ENCODE measurements at regions not wholly inside any gene's neighbourhood (a gene's known extent, or its start where the extent isn't known, plus 50 kb on each side); places are given as distances from the start of the nearest gene placed in this dataset.
A peak's percentile ranks its signal among the peaks of the same experiment; 100 is the strongest.

DNA sequence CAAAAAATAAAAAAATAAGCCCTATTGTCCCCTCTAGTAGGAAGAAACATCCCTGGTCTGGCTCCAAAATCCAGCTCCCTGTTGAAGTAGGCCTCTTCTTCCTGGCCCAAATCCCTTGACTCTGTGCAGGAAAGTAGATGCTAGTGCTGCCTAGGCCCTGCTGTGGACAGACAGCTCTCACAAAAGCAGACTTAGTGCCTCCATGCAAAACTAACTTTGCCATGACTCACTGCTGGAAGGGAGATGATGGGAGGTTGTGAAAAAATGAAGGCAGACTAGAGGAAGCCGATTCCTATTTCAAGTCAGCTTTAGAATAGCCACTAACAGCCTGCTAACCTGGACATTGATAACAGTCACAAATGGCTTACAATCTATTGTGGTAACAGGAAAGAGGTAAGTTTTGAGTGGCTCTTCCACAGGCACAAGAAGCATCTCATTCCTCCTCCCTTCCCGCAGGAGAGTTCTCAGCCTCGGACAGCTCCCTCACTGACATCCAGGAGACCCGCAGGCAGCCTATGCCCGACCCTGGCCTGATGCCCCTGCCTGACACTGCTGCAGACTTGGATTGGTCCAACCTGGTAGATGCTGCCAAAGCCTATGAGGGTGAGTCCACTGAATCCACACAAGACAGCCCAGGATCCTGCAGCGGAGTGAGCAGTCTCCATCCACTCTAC is 198.9 kb upstream of the RGS6 start:
- Mint-ChIP-seq H3K36me3 (peaks cover 9 to 99% (median 38%) of the 10 kb centered on the region in 3 donors), H3K27ac (no peak overlapping the region), H3K4me1 (no peaks in the 10 kb centered on the region), H3K27me3 (no peaks in the 10 kb centered on the region), H3K4me3 (no peak overlapping the region), H3K9me3 (no peaks in the 10 kb centered on the region)
- ATAC-seq (no peak), DNase-seq (no peak)
- POLR2A ChIA-PET: no interaction called here

DNA sequence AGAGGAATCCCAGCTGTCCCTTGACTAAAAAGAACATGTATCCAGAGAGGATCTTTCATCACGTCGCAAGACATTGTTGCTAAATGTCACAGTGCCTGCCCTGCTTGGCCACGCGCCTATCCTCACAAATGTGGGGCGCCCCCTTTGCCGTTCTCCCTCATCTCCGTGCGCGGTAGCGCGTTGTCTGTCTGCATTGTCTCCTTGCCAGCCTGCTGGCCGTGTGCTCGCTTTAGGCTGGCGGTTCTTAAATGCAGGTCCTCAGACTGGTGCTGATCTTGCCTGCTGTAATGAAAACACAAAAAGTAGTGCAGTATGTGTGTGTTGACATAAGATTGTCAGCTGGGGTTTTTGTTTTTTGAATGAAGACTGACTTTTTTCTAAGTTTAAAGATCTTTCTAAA is 198.2 kb upstream of the RGS6 start:
- Mint-ChIP-seq H3K27ac (no peak overlapping the region), H3K36me3 (peaks cover 9 to 98% (median 37%) of the 10 kb centered on the region in 3 donors), H3K27me3 (no peaks in the 10 kb centered on the region), H3K4me3 (no peak overlapping the region), H3K9me3 (no peaks in the 10 kb centered on the region), H3K4me1 (no peaks in the 10 kb centered on the region)
- POLR2A ChIA-PET: no interaction called here
- ATAC-seq: no peak
- DNase-seq: no peak

DNA sequence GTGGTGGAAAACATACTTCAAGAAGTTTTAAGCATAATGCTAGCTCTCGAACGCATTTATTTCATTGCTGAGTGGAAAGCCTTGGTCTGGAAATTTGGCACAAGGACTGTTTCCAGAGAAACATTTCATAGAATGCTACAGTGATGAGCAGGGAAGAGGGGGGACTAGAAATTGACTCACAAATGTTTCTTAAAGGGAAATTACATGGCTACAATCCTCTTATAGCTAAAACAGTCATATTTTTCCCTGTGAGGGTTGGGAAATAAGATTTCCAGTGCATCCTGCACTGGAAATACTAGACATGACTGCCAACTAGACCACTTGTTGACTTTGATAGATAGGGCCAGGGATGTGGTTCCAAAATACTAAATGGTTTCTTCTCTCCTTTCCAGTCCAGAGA is 197.3 kb upstream of the RGS6 start:
- peaks cover 9 to 90% (median 30%) of the 10 kb centered on the region in 3 donors for H3K36me3 Mint-ChIP-seq
- ATAC-seq (no peak), DNase-seq (no peak)
- no peaks in the 10 kb centered on the region for H3K4me1 Mint-ChIP-seq
- H3K27ac Mint-ChIP-seq: no peak overlapping the region
- no peak overlapping the region for H3K4me3 Mint-ChIP-seq
- POLR2A ChIA-PET: no interaction called here
- H3K9me3 Mint-ChIP-seq: no peaks in the 10 kb centered on the region
- H3K27me3 Mint-ChIP-seq: no peaks in the 10 kb centered on the region

DNA sequence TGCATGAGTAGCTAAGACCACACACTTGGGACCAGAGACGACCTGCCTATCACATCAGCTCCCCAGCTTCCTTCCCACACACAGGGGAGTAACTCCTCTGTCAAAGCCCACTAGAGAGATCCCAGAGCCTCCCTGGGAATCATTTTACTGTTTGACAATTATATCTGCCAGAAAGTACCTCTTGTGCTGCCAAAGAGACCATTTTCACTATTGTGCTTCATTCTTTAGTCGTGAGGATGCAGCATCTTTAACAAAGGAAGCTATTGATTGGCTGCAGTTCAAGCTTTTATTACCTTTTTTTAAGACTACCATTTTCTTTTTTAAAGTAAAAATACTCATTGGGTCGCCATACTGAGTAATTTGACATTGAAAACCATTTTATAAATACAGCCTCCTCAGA is 194.5 kb upstream of the RGS6 start:
- Mint-ChIP-seq H3K36me3 (peaks cover 0 to 62% (median 20%) of the 10 kb centered on the region in 3 donors), H3K4me1 (no peaks in the 10 kb centered on the region), H3K9me3 (no peaks in the 10 kb centered on the region), H3K4me3 (no peak overlapping the region), H3K27ac (peak overlapping the region in 1 of 10 donors; percentile 56), H3K27me3 (no peaks in the 10 kb centered on the region)
- ATAC-seq (no peak), DNase-seq (no peak)
- POLR2A ChIA-PET: interaction anchor here (0.6 to 0.7 kb wide), 2 partner anchors 536 to 1076 kb away, joined by 3 to 7 read pairs; no protein-coding TSS in a partner anchor

DNA sequence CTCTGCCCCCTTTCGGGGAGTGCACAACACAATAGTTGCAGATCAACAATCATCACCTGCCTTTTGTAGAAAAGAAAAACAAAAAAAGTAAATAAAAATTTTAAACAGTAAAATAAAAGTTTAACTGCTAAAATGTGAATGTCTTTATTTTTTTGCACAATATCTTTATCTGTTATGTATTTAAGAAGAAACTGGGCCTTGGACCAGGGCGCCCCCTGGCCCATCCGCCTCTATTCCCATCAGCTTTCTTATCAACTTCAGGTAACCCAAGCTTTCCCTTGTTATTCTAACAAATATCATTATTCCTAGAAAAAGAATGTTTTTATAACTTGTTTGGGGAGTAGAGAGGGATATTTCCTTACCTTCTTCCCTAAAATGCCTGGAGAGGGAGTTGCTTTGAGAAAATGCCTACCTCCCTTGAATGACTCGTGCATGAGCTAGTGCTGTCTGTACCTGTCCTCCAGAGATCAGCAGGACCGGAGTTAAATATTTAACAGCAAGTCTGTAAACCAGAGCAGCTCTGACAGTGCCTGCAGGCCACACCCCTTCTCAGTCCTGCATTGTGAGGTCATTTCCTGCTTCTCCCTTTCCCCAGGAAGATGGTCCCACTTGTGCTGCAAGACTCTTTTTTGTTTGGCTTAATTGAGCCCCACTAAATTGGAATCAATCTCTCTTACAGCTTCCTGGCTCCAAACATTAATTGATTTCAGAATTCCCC is 192.8 kb upstream of the RGS6 start:
- no peaks in the 10 kb centered on the region for H3K4me1 Mint-ChIP-seq
- POLR2A ChIA-PET: no interaction called here
- H3K27ac Mint-ChIP-seq: peak overlapping the region in 4 of 10 donors; percentile 6 to 40 (median 26)
- H3K4me3 Mint-ChIP-seq: no peak overlapping the region
- ATAC-seq (no peak), DNase-seq (no peak)
- peaks cover 0 to 45% (median 14%) of the 10 kb centered on the region in 3 donors for H3K36me3 Mint-ChIP-seq
- no peaks in the 10 kb centered on the region for H3K9me3 Mint-ChIP-seq
- no peaks in the 10 kb centered on the region for H3K27me3 Mint-ChIP-seq

DNA sequence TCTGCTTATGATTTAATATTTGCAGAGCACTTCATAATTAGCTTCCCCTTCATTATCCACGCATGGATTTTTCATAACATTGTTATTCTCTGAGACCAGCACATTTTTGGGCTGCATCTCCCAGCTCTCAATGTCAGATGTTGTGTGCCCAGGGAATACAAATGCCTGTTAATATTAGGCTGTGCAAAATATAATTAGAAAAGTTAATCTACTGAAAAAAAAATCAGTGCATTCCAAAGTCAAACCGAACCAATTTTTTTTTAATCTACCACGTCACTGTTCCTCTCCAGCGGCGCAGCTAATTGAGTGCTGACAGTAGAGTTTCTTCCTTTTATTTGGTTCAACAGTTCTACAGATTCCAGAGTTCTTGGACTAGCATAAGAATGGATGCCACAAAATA is 191.0 kb upstream of the RGS6 start:
- no peak for ATAC-seq
- POLR2A ChIA-PET: no interaction called here
- peaks cover 2 to 27% (median 11%) of the 10 kb centered on the region in 3 donors for H3K36me3 Mint-ChIP-seq
- H3K27me3 Mint-ChIP-seq: peaks cover 0 to 5% (median 0%) of the 10 kb centered on the region in 5 donors
- no peak for DNase-seq
- H3K27ac Mint-ChIP-seq: peak overlapping the region in 1 of 10 donors; percentile 7
- H3K4me1 Mint-ChIP-seq: no peaks in the 10 kb centered on the region
- no peak overlapping the region for H3K4me3 Mint-ChIP-seq
- no peaks in the 10 kb centered on the region for H3K9me3 Mint-ChIP-seq

DNA sequence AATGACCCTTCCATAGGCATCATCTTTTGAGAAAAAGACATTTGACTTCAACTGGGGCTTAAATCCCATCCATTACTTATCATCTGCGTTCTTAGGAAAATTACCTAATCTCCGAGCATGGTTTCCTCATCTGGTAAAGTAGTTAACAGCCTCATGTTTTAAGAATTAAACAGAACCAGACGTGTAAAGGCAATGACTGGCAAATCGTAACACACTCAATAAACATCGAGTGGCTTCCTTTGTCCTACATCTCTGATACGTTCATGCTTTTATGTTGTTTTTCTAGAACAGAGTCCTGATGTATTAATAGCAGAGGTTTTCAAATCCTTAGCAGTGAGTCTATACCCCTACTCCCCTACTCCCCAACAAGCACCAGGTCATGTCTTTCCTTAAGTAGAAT is 189.7 kb upstream of the RGS6 start:
- Mint-ChIP-seq H3K4me3 (no peak overlapping the region), H3K9me3 (peaks cover 0 to 2% (median 0%) of the 10 kb centered on the region in 9 donors), H3K4me1 (no peaks in the 10 kb centered on the region), H3K36me3 (peaks cover 4 to 15% (median 8%) of the 10 kb centered on the region in 3 donors), H3K27ac (peak overlapping the region in 1 of 10 donors; percentile 15), H3K27me3 (peaks cover 0 to 9% (median 0%) of the 10 kb centered on the region in 5 donors)
- ATAC-seq: no peak
- no peak for DNase-seq
- POLR2A ChIA-PET: no interaction called here

DNA sequence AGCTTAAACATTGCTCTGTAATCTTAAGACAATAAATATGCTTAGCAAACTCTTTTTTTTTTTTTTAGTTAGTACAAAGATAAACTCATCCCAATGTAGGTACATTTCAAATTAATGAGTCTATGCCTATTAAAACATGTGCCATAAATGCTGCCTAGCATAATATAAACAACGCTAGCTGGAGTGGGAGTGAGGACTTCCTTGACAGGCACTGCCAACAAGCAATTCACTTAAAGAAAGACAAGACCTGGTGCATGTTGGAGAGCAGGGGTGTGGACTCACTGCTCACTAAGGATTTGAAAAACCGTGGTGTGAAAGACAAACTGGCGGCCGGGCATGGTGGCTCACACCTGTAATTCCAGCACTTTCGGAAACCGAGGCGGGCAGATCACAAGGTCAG is 187.2 kb upstream of the RGS6 start:
- H3K9me3 Mint-ChIP-seq: peaks cover 0 to 20% (median 9%) of the 10 kb centered on the region in 9 donors
- peaks cover 0 to 12% (median 10%) of the 10 kb centered on the region in 3 donors for H3K36me3 Mint-ChIP-seq

DNA sequence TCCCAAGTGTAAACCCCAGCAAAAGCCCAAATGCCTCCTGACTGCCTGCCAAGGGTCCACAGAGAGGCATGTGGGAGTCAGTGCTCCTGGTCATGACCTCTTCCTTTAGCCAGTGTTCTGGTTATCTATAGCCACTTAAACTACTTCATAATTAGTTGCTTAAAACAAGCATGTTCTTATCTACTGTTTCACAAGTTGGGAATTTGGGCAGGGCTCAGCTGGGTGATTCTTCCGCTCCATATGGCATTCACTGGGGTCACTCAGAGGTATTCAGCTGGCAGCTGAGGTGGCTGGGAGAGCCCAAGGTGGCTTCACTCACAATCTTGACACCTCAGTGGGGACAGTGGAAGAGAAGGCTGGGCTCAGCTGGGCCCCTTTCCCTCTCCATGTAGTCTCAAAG is 184.0 kb upstream of the RGS6 start:
- POLR2A ChIA-PET: interaction anchor here (0.6 kb wide), 1 partner anchor 423 kb away, joined by 3 read pairs; no protein-coding TSS in a partner anchor
- H3K27me3 Mint-ChIP-seq: peaks cover 1 to 14% (median 4%) of the 10 kb centered on the region in 5 donors
- H3K9me3 Mint-ChIP-seq: peaks cover 0 to 20% (median 9%) of the 10 kb centered on the region in 9 donors
- H3K27ac Mint-ChIP-seq: no peak overlapping the region
- peaks cover 0 to 12% (median 10%) of the 10 kb centered on the region in 3 donors for H3K36me3 Mint-ChIP-seq
- DNase-seq (no peak), ATAC-seq (no peak)
- peaks cover 0 to 5% (median 2%) of the 10 kb centered on the region in 4 donors for H3K4me1 Mint-ChIP-seq
- H3K4me3 Mint-ChIP-seq: peak overlapping the region in 1 of 10 donors; percentile 7

More for the DNA sequence above, 187.2 kb upstream of the RGS6 start:
- Mint-ChIP-seq H3K27ac (no peak overlapping the region), H3K4me3 (no peak overlapping the region), H3K27me3 (peaks cover 0 to 10% (median 4%) of the 10 kb centered on the region in 5 donors), H3K4me1 (peaks cover 0 to under 1% (median 0%) of the 10 kb centered on the region in 4 donors)
- ATAC-seq: no peak
- POLR2A ChIA-PET: no interaction called here
- no peak for DNase-seq

DNA sequence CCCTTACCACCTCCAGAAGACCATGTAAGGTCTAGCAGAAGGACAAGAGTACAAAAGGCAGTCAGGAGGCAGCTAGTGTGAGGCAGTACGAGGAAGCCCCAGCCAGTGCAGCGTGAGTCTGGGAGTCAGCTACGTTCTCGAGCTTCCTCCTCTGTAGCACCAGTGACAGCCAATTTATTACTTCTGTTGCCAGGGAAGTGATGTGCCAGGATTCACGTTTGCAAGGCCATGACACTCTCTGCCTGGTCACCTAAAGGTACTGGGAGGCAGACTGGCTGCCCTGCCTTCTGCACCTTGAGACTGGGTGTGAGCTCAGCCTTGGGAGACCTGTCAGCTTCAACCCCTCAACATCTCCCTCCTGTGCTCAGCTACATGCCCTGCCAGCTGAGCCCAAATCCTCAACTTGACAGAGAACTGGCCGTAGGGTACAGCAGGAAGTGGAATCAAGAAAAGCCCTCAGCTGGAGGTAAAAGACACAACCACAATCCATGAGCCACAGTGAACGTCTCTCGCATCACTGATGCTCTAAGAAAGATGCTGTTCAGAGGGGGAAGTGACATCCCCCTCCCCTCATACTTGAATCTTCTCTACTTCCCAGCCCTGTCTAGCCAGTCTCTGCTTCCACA is 182.5 kb upstream of the RGS6 start:
- ATAC-seq: no peak
- H3K27ac Mint-ChIP-seq: peak overlapping the region in 1 of 10 donors; percentile 27
- peaks cover 0 to 12% (median 10%) of the 10 kb centered on the region in 3 donors for H3K36me3 Mint-ChIP-seq
- DNase-seq: no peak
- POLR2A ChIA-PET: no interaction called here
- peaks cover 0 to 6% (median 2%) of the 10 kb centered on the region in 4 donors for H3K4me1 Mint-ChIP-seq
- no peak overlapping the region for H3K4me3 Mint-ChIP-seq
- peaks cover 0 to 20% (median 9%) of the 10 kb centered on the region in 9 donors for H3K9me3 Mint-ChIP-seq
- H3K27me3 Mint-ChIP-seq: peaks cover 2 to 14% (median 4%) of the 10 kb centered on the region in 5 donors

DNA sequence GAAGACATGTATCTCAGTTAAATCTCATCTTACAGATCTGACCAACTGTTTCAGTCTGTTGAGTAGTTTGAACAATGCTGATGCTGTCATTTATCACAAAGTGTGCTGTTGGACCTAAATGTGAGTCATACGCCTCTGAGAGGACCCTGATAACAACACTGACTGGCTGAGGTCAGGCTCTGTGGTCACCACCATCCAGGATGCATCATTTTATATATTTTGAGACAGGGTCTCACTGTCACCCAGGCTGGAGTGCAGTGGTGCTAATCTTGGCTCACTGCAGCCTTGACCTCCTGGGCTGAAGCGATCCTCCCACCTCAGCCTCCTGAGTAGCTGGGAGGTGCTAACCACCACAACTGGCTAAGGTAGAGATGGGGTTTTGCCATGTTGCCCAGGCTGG is 181.0 kb upstream of the RGS6 start:
- Mint-ChIP-seq H3K27ac (no peak overlapping the region), H3K4me1 (peaks cover 0 to 6% (median 2%) of the 10 kb centered on the region in 4 donors), H3K27me3 (peaks cover 2 to 11% (median 4%) of the 10 kb centered on the region in 5 donors), H3K36me3 (peaks cover 0 to 10% (median 9%) of the 10 kb centered on the region in 3 donors), H3K9me3 (peaks cover 0 to 20% (median 9%) of the 10 kb centered on the region in 9 donors), H3K4me3 (no peak overlapping the region)
- POLR2A ChIA-PET: no interaction called here
- DNase-seq: no peak
- no peak for ATAC-seq

DNA sequence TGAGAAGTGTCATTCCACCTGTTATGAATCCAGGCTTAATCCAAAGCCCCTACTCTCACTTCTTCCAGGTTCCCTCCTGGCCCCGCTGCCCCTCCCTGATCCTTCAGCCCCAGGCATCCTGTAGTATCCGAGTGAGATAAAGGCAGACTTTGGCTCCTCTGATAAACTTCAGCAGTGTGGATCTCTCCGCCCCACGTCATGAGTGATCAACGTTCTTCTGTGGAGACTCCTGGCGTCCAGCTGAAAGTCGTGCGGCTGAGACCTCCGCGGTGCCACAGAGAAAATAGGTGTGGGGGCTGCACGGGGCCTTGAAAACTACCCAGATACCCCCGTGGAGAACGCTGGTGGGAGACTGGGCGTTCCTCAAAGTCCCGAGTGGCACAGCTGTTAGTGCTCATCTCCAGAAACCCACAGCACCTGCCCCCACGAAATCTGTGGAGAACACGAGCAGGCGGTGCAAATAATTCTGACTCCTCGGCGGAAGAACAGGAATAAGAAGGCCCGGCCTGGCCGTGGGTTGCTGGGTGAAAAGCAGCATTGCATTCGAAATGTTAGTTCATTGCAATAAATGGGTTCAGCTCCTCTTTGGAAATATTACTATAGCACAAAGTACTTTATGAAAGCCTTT is 180.0 kb upstream of the RGS6 start:
- peaks cover 0 to 20% (median 9%) of the 10 kb centered on the region in 9 donors for H3K9me3 Mint-ChIP-seq
- H3K36me3 Mint-ChIP-seq: peaks cover 0 to 8% (median 7%) of the 10 kb centered on the region in 3 donors
- peaks cover 0 to 9% (median 3%) of the 10 kb centered on the region in 5 donors for H3K27me3 Mint-ChIP-seq
- H3K27ac Mint-ChIP-seq: peak overlapping the region in 1 of 10 donors; percentile 62
- POLR2A ChIA-PET: no interaction called here
- DNase-seq (no peak), ATAC-seq (no peak)
- H3K4me3 Mint-ChIP-seq: no peak overlapping the region
- peaks cover 0 to 6% (median 2%) of the 10 kb centered on the region in 4 donors for H3K4me1 Mint-ChIP-seq

Data from naive thymus-derived CD8-positive, alpha-beta T cell (primary cell).